Stomach (tissue), 4 donors: ENCODE measurements at regions not wholly inside any gene's neighbourhood (a gene's known extent, or its start where the extent isn't known, plus 50 kb on each side); places are given as distances from the start of the nearest gene placed in this dataset.

Source experiments
- EP300 ChIP-seq: sonication (generic); formaldehyde crosslinking; IDR thresholded peaks from one replicate; pipeline ENCODE4 v1.6.1; 2017; ENCODE audit warnings: antibody characterized with exemption
- POLR2A ChIP-seq, 4 donors: fragments of 450-650 bp; IDR thresholded peaks; one replicate each; pipeline ENCODE4 v1.6.1; 2016; ENCODE audit warnings: antibody characterized with exemption in 4 of 4, control low read depth in 2 of 4, mild to moderate bottlenecking in 1 of 4, moderate library complexity in 1 of 4
- POLR2AphosphoS5 ChIP-seq, 3 donors: sonication (generic); formaldehyde crosslinking; IDR thresholded peaks; one replicate each; pipeline ENCODE4 v1.6.1; 2016; ENCODE audit warnings: antibody characterized with exemption in 3 of 3
- TF ChIP-seq, protein P1 (sequence below), 7 experiments: fragments of 450-650 bp in 4 of 7; fragments of 200-600 bp in 3 of 7; sonication (generic) in 3 of 7; IDR thresholded peaks; one replicate each; pipeline ENCODE4 v1.5.1; 2016 to 2019; ENCODE audit warnings: antibody characterized with exemption in 7 of 7, control low read depth in 2 of 7, mild to moderate bottlenecking in 1 of 7

- TF ChIP-seq, protein P1, sequence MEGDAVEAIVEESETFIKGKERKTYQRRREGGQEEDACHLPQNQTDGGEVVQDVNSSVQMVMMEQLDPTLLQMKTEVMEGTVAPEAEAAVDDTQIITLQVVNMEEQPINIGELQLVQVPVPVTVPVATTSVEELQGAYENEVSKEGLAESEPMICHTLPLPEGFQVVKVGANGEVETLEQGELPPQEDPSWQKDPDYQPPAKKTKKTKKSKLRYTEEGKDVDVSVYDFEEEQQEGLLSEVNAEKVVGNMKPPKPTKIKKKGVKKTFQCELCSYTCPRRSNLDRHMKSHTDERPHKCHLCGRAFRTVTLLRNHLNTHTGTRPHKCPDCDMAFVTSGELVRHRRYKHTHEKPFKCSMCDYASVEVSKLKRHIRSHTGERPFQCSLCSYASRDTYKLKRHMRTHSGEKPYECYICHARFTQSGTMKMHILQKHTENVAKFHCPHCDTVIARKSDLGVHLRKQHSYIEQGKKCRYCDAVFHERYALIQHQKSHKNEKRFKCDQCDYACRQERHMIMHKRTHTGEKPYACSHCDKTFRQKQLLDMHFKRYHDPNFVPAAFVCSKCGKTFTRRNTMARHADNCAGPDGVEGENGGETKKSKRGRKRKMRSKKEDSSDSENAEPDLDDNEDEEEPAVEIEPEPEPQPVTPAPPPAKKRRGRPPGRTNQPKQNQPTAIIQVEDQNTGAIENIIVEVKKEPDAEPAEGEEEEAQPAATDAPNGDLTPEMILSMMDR (IDR thresholded peaks at IDR 0.05), result no peak
- TF ChIP-seq POLR2A (IDR thresholded peaks at IDR 0.05) (no peak), POLR2AphosphoS5 (IDR thresholded peaks at IDR 0.05) (no peak), EP300 (no peak)
These were observed 696.3 kb upstream of the AGA start for GRCh38 chr4:178138491-178138890.
